Lung (tissue), 11 donors: ENCODE measurements at regions not wholly inside any gene's neighbourhood (a gene's known extent, or its start where the extent isn't known, plus 50 kb on each side); places are given as distances from the start of the nearest gene placed in this dataset.

Experiments used
- ATAC-seq: fragments of 200-7000 bp; cut with Tn5 transposase; one replicate; pipeline ENCODE4 v1.9.1; 2020; ENCODE audit warnings: moderate number of reproducible peaks; ENCODE audit not compliant: insufficient read depth, low FRiP score
- DNase-seq, 3 donors: peaks; one replicate each; pipeline ENCODE4 v3.0.0-alpha.2; 2013 to 2017
- H3K27ac ChIP-seq, 2 donors: one replicate each; pipeline ENCODE4 v1.5.1; 2013; ENCODE audit warnings: mild to moderate bottlenecking in 2 of 2, moderate library complexity in 2 of 2, control low read depth in 1 of 2, inconsistent platforms in 1 of 2, low read depth in 1 of 2, low read length in 1 of 2
- H3K27me3 ChIP-seq, 3 donors: one replicate each; pipeline ENCODE4 v1.5.1; 2013; ENCODE audit warnings: low read length in 2 of 3; ENCODE audit not compliant: control insufficient read depth in 3 of 3, insufficient read depth in 3 of 3
- H3K36me3 ChIP-seq, 4 donors: one replicate each; pipeline ENCODE4 v1.5.1; 2013; ENCODE audit warnings: low read length in 4 of 4, mild to moderate bottlenecking in 1 of 4, moderate library complexity in 1 of 4; ENCODE audit not compliant: control insufficient read depth in 4 of 4, insufficient read depth in 4 of 4
- H3K4me1 ChIP-seq, 5 donors: one replicate each; pipeline ENCODE4 v1.5.1; 2013; ENCODE audit warnings: low read length in 5 of 5, mild to moderate bottlenecking in 2 of 5, moderate library complexity in 1 of 5; ENCODE audit not compliant: control insufficient read depth in 5 of 5, insufficient read depth in 5 of 5
- H3K4me3 ChIP-seq: one replicate; pipeline ENCODE4 v1.5.1; 2013; ENCODE audit warnings: mild to moderate bottlenecking, control low read depth, moderate library complexity
- H3K9ac ChIP-seq, 2 donors: one replicate each; pipeline ENCODE4 v1.5.1; 2013; ENCODE audit warnings: low read length in 2 of 2, control low read depth in 1 of 2; ENCODE audit not compliant: insufficient read depth in 1 of 2
- H3K9me3 ChIP-seq, 4 donors: one replicate each; pipeline ENCODE4 v1.5.1; 2013; ENCODE audit warnings: low read length in 3 of 4, mild to moderate bottlenecking in 1 of 4, moderate library complexity in 1 of 4; ENCODE audit not compliant: control insufficient read depth in 4 of 4, insufficient read depth in 3 of 4
- CTCF ChIP-seq: IDR thresholded peaks from 2 replicates; pipeline ENCODE4 v1.5.1; 2012; ENCODE audit warnings: mild to moderate bottlenecking; ENCODE audit errors: control extremely low read depth, extremely low read depth
- WGBS, 2 donors: extraction: QIAGEN DNeasy Blood & Tissue Kit; methylation state at CpG; one replicate each; pipeline ENCODE4 v1.1.7; 2013; 5-methylcytosine and 5-hydroxymethylcytosine counted together
- donor health status: control.
- donor health status: control.
- donor health status: Bipolar disorder and iron deficiency.
- donor health status: healthy.
- donor health status: DM: yes; HTN: yes; CAD: no.

DNA sequence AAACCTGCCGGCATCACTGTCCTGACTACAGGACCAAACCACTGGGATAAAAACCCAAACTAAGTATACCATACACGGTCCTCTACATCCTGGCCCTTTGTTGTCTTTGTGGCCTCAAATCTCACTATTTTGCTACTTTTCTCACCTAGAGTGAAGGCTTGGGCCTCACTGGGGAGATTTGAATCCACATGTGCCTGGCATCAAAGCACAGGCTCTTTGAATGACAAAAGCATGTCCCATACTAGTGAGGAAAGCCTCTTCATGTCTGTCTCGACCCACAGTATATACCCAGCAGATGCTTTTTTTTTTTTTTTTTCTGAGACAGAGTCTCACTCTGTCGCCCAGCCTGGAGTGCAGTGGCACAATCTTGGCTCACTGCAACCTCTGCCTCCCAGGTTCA is 72.5 kb upstream of the DRD2 start:
- TF ChIP-seq CTCF = no peak
- 41 to 47% methylated on average over 4 of the region's 4 CpGs for WGBS, 2 donors
- Histone ChIP-seq H3K36me3 (no peaks in the 10 kb centered on the region), H3K9ac (no peak overlapping the region), H3K27me3 (peaks cover 0 to 2% (median 0%) of the 10 kb centered on the region in 3 donors), H3K4me3 (no peak overlapping the region), H3K27ac (no peak overlapping the region), H3K4me1 (no peaks in the 10 kb centered on the region), H3K9me3 (peaks cover 0 to 2% (median 0%) of the 10 kb centered on the region in 4 donors)
- DNase-seq (no peak), ATAC-seq (no peak)

DNA sequence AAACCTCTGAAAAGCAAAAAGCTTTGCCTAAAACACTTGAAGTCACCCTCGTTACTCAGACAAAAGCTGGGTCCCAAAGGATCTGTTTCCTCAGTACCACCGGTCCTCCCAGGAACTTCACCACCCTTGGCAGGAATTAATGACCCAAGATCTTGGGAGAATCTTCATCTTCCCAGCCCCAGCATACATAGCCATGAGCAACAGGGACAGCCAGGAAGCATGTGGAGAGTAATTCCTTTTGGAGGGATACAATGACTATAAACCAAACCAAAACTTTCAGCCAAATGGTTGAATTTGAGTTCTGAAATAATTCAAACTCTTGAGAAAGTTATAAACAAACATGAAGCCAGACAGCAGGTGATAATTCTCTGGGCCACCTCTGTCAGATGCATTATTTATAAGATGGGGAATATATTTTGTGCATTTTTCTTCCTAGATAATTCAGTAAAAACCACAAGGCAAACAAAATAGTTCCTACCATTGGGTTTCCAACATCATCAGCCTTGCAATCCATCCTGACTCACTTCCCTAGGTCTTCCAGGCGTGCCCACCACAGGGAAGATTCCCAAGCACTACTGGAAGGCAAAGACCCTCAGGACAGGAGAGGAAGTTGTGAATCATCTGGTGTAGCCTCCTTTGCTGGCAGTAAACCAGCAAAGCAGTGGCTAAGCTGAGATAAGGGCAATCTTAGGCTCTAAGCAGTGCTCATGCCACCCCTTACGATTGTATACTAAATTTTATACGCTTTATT is 71.7 kb upstream of the DRD2 start:
- Histone ChIP-seq H3K4me1 (no peaks in the 10 kb centered on the region), H3K9me3 (peaks cover 0 to 2% (median 0%) of the 10 kb centered on the region in 4 donors), H3K4me3 (no peak overlapping the region), H3K36me3 (no peaks in the 10 kb centered on the region), H3K9ac (no peak overlapping the region), H3K27ac (no peak overlapping the region), H3K27me3 (peaks cover 0 to 2% (median 0%) of the 10 kb centered on the region in 3 donors)
- no peak for TF ChIP-seq CTCF
- ATAC-seq = peak; percentile 14
- 50 to 67% methylated on average over 5 of the region's 5 CpGs for WGBS, 2 donors
- DNase-seq = no peak

- WGBS, 2 donors = 95 to 96% methylated on average over 2 of the region's 2 CpGs
- H3K27me3 ChIP-seq = peaks cover 0 to 2% (median 0%) of the 10 kb centered on the region in 3 donors
- ATAC-seq = no peak
- no peak overlapping the region for H3K4me3 ChIP-seq
- H3K27ac ChIP-seq = no peak overlapping the region
- no peak overlapping the region for H3K9ac ChIP-seq
- DNase-seq = no peak
- no peak for TF ChIP-seq CTCF
- H3K4me1 ChIP-seq = no peaks in the 10 kb centered on the region
- peaks cover 0 to 2% (median 0%) of the 10 kb centered on the region in 4 donors for H3K9me3 ChIP-seq
- no peaks in the 10 kb centered on the region for H3K36me3 ChIP-seq
Observed at GRCh38 chr11:113542420-113542819, 67.2 kb upstream of the DRD2 start.
